CD4-positive, alpha-beta T cell (primary cell): ENCODE measurements at regions not wholly inside any gene's neighbourhood (a gene's known extent, or its start where the extent isn't known, plus 50 kb on each side); places are given as distances from the start of the nearest gene placed in this dataset.

ENCODE experiments used
- ATAC-seq: fragments of 200-7000 bp; cut with Tn5 transposase; one replicate; pipeline ENCODE4 v1.10.0; 2022; ENCODE audit warnings: mild to moderate bottlenecking; ENCODE audit not compliant: poor library complexity
- CTCF ChIA-PET: fragments of 350-600 bp; sonication (Branson Sonifier 250); formaldehyde crosslinking; loops from one replicate; lab custom pipeline; 2021; ENCODE audit warnings: antibody characterized with exemption, inconsistent platforms; lab: Charles Lee
- POLR2A ChIA-PET: fragments of 350-600 bp; sonication (Branson Sonifier 250); formaldehyde crosslinking; loops from one replicate; lab custom pipeline; 2021; ENCODE audit warnings: antibody characterized with exemption, inconsistent platforms; lab: Charles Lee
- DNase-seq, 14 experiments: peaks; one replicate each; pipeline ENCODE4 v3.0.0-alpha.2; 2013 to 2020; ENCODE audit warnings: mixed read lengths in 2 of 14
- H3K27ac ChIP-seq, 2 donors: one replicate each; pipeline versions ENCODE4 v1.5.1 to v1.7.0; 2013; ENCODE audit warnings: low read length in 2 of 2, low read depth in 1 of 2, mild to moderate bottlenecking in 1 of 2
- H3K27me3 ChIP-seq, 2 experiments: 1 replicate in 1 of 2; 2 replicates in 1 of 2; pipeline versions ENCODE4 v1.6.1 to v1.7.0; 2013; ENCODE audit warnings: low read length in 2 of 2, control low read depth in 1 of 2, mild to moderate bottlenecking in 1 of 2, moderate library complexity in 1 of 2; ENCODE audit not compliant: insufficient read depth in 2 of 2, control insufficient read depth in 1 of 2
- H3K36me3 ChIP-seq: one replicate; pipeline ENCODE4 v1.6.1; 2013; ENCODE audit warnings: low read length, control low read depth; ENCODE audit not compliant: insufficient read depth
- H3K4me1 ChIP-seq: one replicate; pipeline ENCODE4 v1.6.1; 2013; ENCODE audit warnings: low read length, control low read depth; ENCODE audit not compliant: insufficient read depth
- H3K4me3 ChIP-seq: one replicate; pipeline ENCODE4 v1.5.1; 2013; ENCODE audit warnings: mild to moderate bottlenecking, low read length, moderate library complexity
- H3K9me3 ChIP-seq, 2 experiments: 1 replicate in 1 of 2; 2 replicates in 1 of 2; pipeline versions ENCODE4 v1.6.1 to v1.7.0; 2013; ENCODE audit warnings: low read length in 2 of 2, mild to moderate bottlenecking in 2 of 2, control low read depth in 1 of 2, moderate library complexity in 1 of 2; ENCODE audit not compliant: control insufficient read depth in 1 of 2, insufficient read depth in 1 of 2
- H3K27ac Mint-ChIP-seq: one replicate; pipeline ENCODE4 v1.8.0; 2020; ENCODE audit warnings: mixed read lengths
- H3K27me3 Mint-ChIP-seq: one replicate; pipeline ENCODE4 v1.8.0; 2021; ENCODE audit warnings: mixed read lengths
- H3K36me3 Mint-ChIP-seq: one replicate; pipeline ENCODE4 v1.8.0; 2021; ENCODE audit warnings: low read depth, mixed read lengths
- H3K4me1 Mint-ChIP-seq: one replicate; pipeline ENCODE4 v1.8.0; 2021; ENCODE audit warnings: low read depth, mixed read lengths
- H3K4me3 Mint-ChIP-seq: one replicate; pipeline ENCODE4 v1.8.0; 2020; ENCODE audit warnings: mild to moderate bottlenecking, mixed read lengths
- H3K9me3 Mint-ChIP-seq: one replicate; pipeline ENCODE4 v1.8.0; 2020; ENCODE audit warnings: mixed read lengths
- CTCF ChIP-seq: fragments of 200-600 bp; IDR thresholded peaks from one replicate; pipeline ENCODE4 v1.8.0; 2022; ENCODE audit warnings: antibody characterized with exemption, mild to moderate bottlenecking
- intact Hi-C, 2 experiments: fragments of 100-400 bp; cut with DNase I in 1 of 2; cut with micrococcal nuclease in 1 of 2; formaldehyde crosslinking; loops; one replicate each; pipeline versions ENCODE4 v1.15.1 to v1.9.0; 2023 to 2025; cut with DNase I, micrococcal nuclease

GRCh38 chr15:62809115-62809967 is 233.2 kb upstream of the TPM1 start:
- Histone ChIP-seq H3K9me3 (no peaks in the 10 kb centered on the region), H3K4me1 (no peaks in the 10 kb centered on the region), H3K27me3 (no peaks in the 10 kb centered on the region), H3K36me3 (no peaks in the 10 kb centered on the region), H3K27ac (no peak overlapping the region), H3K4me3 (no peak overlapping the region)
- no peaks in the 10 kb centered on the region for H3K4me1 Mint-ChIP-seq
- ATAC-seq (no peak), DNase-seq (no peak)
- CTCF ChIA-PET = no interaction called here
- no peak for TF ChIP-seq CTCF
- POLR2A ChIA-PET = no interaction called here
- H3K9me3 Mint-ChIP-seq = no peaks in the 10 kb centered on the region
- no peak overlapping the region for H3K4me3 Mint-ChIP-seq
- H3K27ac Mint-ChIP-seq = no peak overlapping the region
- H3K36me3 Mint-ChIP-seq = no peaks in the 10 kb centered on the region
- H3K27me3 Mint-ChIP-seq = no peaks in the 10 kb centered on the region
- intact Hi-C loops = no loop called here

GRCh38 chr15:62809968-62810260 is 232.6 kb upstream of the TPM1 start:
- ChIA-PET POLR2A (no interaction called here), CTCF (no interaction called here)
- no peaks in the 10 kb centered on the region for H3K9me3 Mint-ChIP-seq
- Histone ChIP-seq H3K4me1 (no peaks in the 10 kb centered on the region), H3K27ac (no peak overlapping the region), H3K9me3 (no peaks in the 10 kb centered on the region), H3K36me3 (no peaks in the 10 kb centered on the region), H3K27me3 (no peaks in the 10 kb centered on the region), H3K4me3 (no peak overlapping the region)
- intact Hi-C loops = no loop called here
- no peaks in the 10 kb centered on the region for H3K4me1 Mint-ChIP-seq
- no peaks in the 10 kb centered on the region for H3K36me3 Mint-ChIP-seq
- H3K27me3 Mint-ChIP-seq = no peaks in the 10 kb centered on the region
- H3K4me3 Mint-ChIP-seq = no peak overlapping the region
- ATAC-seq (no peak), DNase-seq (no peak)
- no peak for TF ChIP-seq CTCF
- no peak overlapping the region for H3K27ac Mint-ChIP-seq

- intact Hi-C loops = no loop called here
- Histone ChIP-seq H3K4me1 (no peaks in the 10 kb centered on the region), H3K9me3 (no peaks in the 10 kb centered on the region), H3K4me3 (no peak overlapping the region), H3K27me3 (no peaks in the 10 kb centered on the region), H3K36me3 (no peaks in the 10 kb centered on the region), H3K27ac (no peak overlapping the region)
- Mint-ChIP-seq H3K36me3 (no peaks in the 10 kb centered on the region), H3K4me1 (no peaks in the 10 kb centered on the region), H3K27me3 (no peaks in the 10 kb centered on the region), H3K27ac (no peak overlapping the region), H3K9me3 (no peaks in the 10 kb centered on the region), H3K4me3 (no peak overlapping the region)
- no peak for TF ChIP-seq CTCF
- POLR2A ChIA-PET = no interaction called here
- ATAC-seq (no peak), DNase-seq (no peak)
- CTCF ChIA-PET = interaction anchor here (1.1 kb wide), 1 partner anchor 9 kb away, joined by 3 read pairs; no protein-coding TSS in a partner anchor
Observed at GRCh38 chr15:62812515-62812835, 230.1 kb upstream of the TPM1 start.
